Sigmoid colon (tissue), 6 donors: ENCODE measurements at regions not wholly inside any gene's neighbourhood (a gene's known extent, or its start where the extent isn't known, plus 50 kb on each side); places are given as distances from the start of the nearest gene placed in this dataset.

Experiments used
- DNase-seq: peaks from one replicate; pipeline ENCODE4 v3.0.0-alpha.2; 2019
- H3K27ac ChIP-seq, 4 donors: fragments of 200-600 bp; sonication (generic); one replicate each; pipeline ENCODE4 v1.5.1; 2016 to 2019; ENCODE audit warnings: mild to moderate bottlenecking in 1 of 4
- H3K27me3 ChIP-seq, 3 donors: fragments of 200-600 bp; sonication (generic); one replicate each; pipeline ENCODE4 v1.5.1; 2019; ENCODE audit warnings: mild to moderate bottlenecking in 1 of 3
- H3K36me3 ChIP-seq, 4 donors: fragments of 200-600 bp; sonication (generic); one replicate each; pipeline ENCODE4 v1.5.1; 2016 to 2019
- H3K4me1 ChIP-seq, 4 donors: fragments of 200-600 bp; sonication (generic); one replicate each; pipeline ENCODE4 v1.5.1; 2017 to 2019
- H3K4me3 ChIP-seq, 4 donors: fragments of 200-600 bp; sonication (generic); one replicate each; pipeline ENCODE4 v1.5.1; 2017 to 2019; ENCODE audit warnings: mild to moderate bottlenecking in 2 of 4, moderate library complexity in 1 of 4
- H3K9me3 ChIP-seq, 4 donors: fragments of 200-600 bp in 3 of 4; sonication (generic) in 3 of 4; one replicate each; pipeline versions ENCODE4 v1.5.1 to v1.6.1; 2013 to 2019
- EP300 ChIP-seq, 4 donors: sonication (generic); formaldehyde crosslinking; IDR thresholded peaks; one replicate each; pipeline ENCODE4 v1.6.1; 2017; ENCODE audit warnings: antibody characterized with exemption in 4 of 4
- POLR2A ChIP-seq, 2 donors: fragments of 450-650 bp; IDR thresholded peaks; one replicate each; pipeline ENCODE4 v1.6.1; 2016; ENCODE audit warnings: antibody characterized with exemption in 2 of 2, mild to moderate bottlenecking in 2 of 2, moderate library complexity in 2 of 2
- POLR2AphosphoS5 ChIP-seq, 4 donors: sonication (generic); formaldehyde crosslinking; IDR thresholded peaks; one replicate each; pipeline ENCODE4 v1.6.1; 2017; ENCODE audit warnings: antibody characterized with exemption in 4 of 4
- WGBS, 2 donors: extraction: QIAGEN DNeasy Blood & Tissue Kit; methylation state at CpG; one replicate each; pipeline ENCODE4 v1.1.7; 2013; 5-methylcytosine and 5-hydroxymethylcytosine counted together
- intact Hi-C: fragments of 100-400 bp; cut with DNase I; formaldehyde crosslinking; loops from one replicate; pipeline ENCODE4 v1.15.1; 2023
- TF ChIP-seq, protein P1 (sequence below), 4 experiments: fragments of 450-650 bp in 3 of 4; fragments of 200-600 bp in 1 of 4; IDR thresholded peaks; one replicate each; pipeline ENCODE4 v1.5.1; 2016 to 2019; ENCODE audit warnings: antibody characterized with exemption in 4 of 4, mild to moderate bottlenecking in 3 of 4, moderate library complexity in 2 of 4
- donor health status: healthy with polysubstance abuse.
- donor health status: healthy.

DNA sequence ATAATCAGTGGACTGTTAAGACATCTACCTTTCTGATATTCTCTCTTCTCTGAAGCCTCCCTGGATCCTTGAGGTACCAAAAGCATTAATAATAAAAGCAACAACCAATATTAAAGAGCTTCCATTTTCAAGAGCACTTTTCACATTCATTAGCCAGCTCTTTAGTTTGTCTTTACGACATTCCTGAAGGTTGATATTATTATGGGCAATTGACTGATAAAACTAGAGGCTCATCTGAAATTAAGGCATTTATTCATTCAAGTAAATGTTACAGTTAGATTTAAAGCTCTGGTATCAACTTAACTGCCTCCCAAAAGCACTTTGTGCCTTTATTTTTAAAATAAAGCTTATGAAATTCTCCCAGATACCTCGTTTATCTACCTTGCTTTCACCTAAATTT lies 199.6 kb downstream of the PLK2 start:
- TF ChIP-seq EP300 (IDR thresholded peaks at IDR 0.05), result no peak
- TF ChIP-seq POLR2AphosphoS5 (IDR thresholded peaks at IDR 0.05), result no peak
- WGBS, 2 donors, result 71 to 79% methylated on average over 2 of the region's 2 CpGs
- DNase-seq, result no peak
- no peaks in the 10 kb centered on the region for H3K9me3 ChIP-seq
- intact Hi-C loops, result no loop called here
- H3K4me1 ChIP-seq, result peaks cover 0 to 8% (median 0%) of the 10 kb centered on the region in 4 donors
- H3K27ac ChIP-seq, result no peak overlapping the region
- no peak overlapping the region for H3K4me3 ChIP-seq
- H3K36me3 ChIP-seq, result no peaks in the 10 kb centered on the region
- H3K27me3 ChIP-seq, result no peaks in the 10 kb centered on the region

GRCh38 chr5:58259685-58260152 lies 200.2 kb downstream of the PLK2 start:
- intact Hi-C loops, result no loop called here
- H3K4me3 ChIP-seq, result no peak overlapping the region
- no peaks in the 10 kb centered on the region for H3K27me3 ChIP-seq
- peaks cover 0 to 8% (median 0%) of the 10 kb centered on the region in 4 donors for H3K4me1 ChIP-seq
- TF ChIP-seq, protein P1, sequence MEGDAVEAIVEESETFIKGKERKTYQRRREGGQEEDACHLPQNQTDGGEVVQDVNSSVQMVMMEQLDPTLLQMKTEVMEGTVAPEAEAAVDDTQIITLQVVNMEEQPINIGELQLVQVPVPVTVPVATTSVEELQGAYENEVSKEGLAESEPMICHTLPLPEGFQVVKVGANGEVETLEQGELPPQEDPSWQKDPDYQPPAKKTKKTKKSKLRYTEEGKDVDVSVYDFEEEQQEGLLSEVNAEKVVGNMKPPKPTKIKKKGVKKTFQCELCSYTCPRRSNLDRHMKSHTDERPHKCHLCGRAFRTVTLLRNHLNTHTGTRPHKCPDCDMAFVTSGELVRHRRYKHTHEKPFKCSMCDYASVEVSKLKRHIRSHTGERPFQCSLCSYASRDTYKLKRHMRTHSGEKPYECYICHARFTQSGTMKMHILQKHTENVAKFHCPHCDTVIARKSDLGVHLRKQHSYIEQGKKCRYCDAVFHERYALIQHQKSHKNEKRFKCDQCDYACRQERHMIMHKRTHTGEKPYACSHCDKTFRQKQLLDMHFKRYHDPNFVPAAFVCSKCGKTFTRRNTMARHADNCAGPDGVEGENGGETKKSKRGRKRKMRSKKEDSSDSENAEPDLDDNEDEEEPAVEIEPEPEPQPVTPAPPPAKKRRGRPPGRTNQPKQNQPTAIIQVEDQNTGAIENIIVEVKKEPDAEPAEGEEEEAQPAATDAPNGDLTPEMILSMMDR (IDR thresholded peaks at IDR 0.05), result no peak
- TF ChIP-seq POLR2AphosphoS5 (IDR thresholded peaks at IDR 0.05) (no peak), POLR2A (IDR thresholded peaks at IDR 0.05) (no peak), EP300 (IDR thresholded peaks at IDR 0.05) (no peak)
- H3K36me3 ChIP-seq, result no peaks in the 10 kb centered on the region
- 71 to 74% methylated on average over 6 of the region's 6 CpGs for WGBS, 2 donors
- no peak overlapping the region for H3K27ac ChIP-seq
- H3K9me3 ChIP-seq, result no peaks in the 10 kb centered on the region
- DNase-seq, result no peak

DNA sequence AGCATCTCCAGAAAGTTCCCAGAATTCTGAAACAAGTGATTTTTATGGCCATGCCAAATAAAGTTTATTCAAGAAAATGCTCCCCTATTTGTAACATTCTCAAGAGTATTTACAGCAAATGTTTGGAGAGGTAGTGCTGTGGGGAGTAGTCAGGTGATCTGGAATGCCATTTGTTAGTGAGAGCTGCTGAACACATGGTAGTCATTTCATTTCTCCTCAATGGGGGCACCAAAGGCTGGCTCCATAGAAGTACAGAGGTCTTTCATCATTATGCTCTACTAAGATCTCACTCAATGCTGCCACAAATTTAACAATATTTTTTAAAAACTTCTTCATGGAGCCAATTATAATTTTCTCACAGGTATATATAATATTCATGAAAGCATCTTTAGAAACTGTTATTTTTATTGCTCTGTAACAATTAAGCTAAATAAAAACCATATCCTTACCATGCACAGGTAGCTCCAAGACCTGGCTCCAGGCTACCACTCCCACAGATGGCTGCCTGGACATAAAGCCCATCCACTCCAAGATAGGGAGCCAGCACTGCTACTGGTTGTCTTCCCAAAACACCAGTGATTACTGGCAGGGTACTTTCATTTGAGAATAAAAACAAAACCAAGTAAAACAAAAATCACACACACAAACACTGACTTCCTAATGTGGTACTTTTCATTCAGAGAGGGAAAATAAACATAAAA lies 200.8 kb downstream of the PLK2 start:
- H3K4me1 ChIP-seq, result peaks cover 0 to 8% (median 0%) of the 10 kb centered on the region in 4 donors
- no peak for DNase-seq
- H3K4me3 ChIP-seq, result no peak overlapping the region
- H3K27ac ChIP-seq, result no peak overlapping the region
- H3K9me3 ChIP-seq, result no peaks in the 10 kb centered on the region
- no peak for TF ChIP-seq POLR2AphosphoS5 (IDR thresholded peaks at IDR 0.05)
- no peak for TF ChIP-seq EP300 (IDR thresholded peaks at IDR 0.05)
- TF ChIP-seq, protein P1 (IDR thresholded peaks at IDR 0.05), result no peak
- no peak for TF ChIP-seq POLR2A (IDR thresholded peaks at IDR 0.05)
- H3K36me3 ChIP-seq, result no peaks in the 10 kb centered on the region
- intact Hi-C loops, result no loop called here
- H3K27me3 ChIP-seq, result no peaks in the 10 kb centered on the region

- WGBS, 2 donors, result 82 to 94% methylated on average over 2 of the region's 2 CpGs
- H3K4me1 ChIP-seq, result peaks cover 0 to 8% (median 0%) of the 10 kb centered on the region in 4 donors
- H3K27ac ChIP-seq, result no peak overlapping the region
- H3K4me3 ChIP-seq, result no peak overlapping the region
- intact Hi-C loops, result no loop called here
- H3K27me3 ChIP-seq, result no peaks in the 10 kb centered on the region
- H3K36me3 ChIP-seq, result no peaks in the 10 kb centered on the region
- TF ChIP-seq, protein P1 (IDR thresholded peaks at IDR 0.05), result no peak
- TF ChIP-seq POLR2A (IDR thresholded peaks at IDR 0.05), result no peak
- TF ChIP-seq EP300 (IDR thresholded peaks at IDR 0.05), result no peak
- TF ChIP-seq POLR2AphosphoS5 (IDR thresholded peaks at IDR 0.05), result no peak
- no peak for DNase-seq
- H3K9me3 ChIP-seq, result no peaks in the 10 kb centered on the region
Measured at GRCh38 chr5:58255970-58256369, 203.9 kb downstream of the PLK2 start.

DNA sequence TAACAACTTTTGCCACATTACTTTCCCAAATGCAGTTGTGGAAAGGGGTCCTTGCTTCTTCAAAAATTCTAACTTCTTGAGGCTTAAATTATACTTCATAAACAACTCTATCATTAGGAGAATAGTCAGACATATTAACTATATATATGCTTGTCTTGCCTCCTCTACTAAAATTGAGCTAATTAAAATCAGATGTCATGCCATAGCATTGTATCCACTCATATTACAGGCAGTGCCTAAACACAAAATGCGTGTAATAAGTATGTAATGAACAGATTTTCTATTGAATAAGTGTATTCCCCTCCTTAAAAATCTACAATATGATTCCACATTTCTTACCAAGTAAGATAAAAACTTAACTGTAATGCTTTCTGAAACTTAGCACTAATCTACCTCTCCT lies 204.5 kb downstream of the PLK2 start:
- H3K4me3 ChIP-seq, result no peak overlapping the region
- H3K27me3 ChIP-seq, result no peaks in the 10 kb centered on the region
- 88 to 91% methylated on average over 1 of the region's 1 CpG for WGBS, 2 donors
- no peak overlapping the region for H3K27ac ChIP-seq
- H3K4me1 ChIP-seq, result peaks cover 0 to 8% (median 0%) of the 10 kb centered on the region in 4 donors
- DNase-seq, result no peak
- no peak for TF ChIP-seq POLR2A (IDR thresholded peaks at IDR 0.05)
- TF ChIP-seq POLR2AphosphoS5 (IDR thresholded peaks at IDR 0.05), result no peak
- TF ChIP-seq EP300 (IDR thresholded peaks at IDR 0.05), result no peak
- TF ChIP-seq, protein P1 (IDR thresholded peaks at IDR 0.05), result no peak
- intact Hi-C loops, result no loop called here
- H3K36me3 ChIP-seq, result no peaks in the 10 kb centered on the region
- H3K9me3 ChIP-seq, result no peaks in the 10 kb centered on the region
